ENCODE measurements at regions not wholly inside any gene's neighbourhood (a gene's known extent, or its start where the extent isn't known, plus 50 kb on each side); places are given as distances from the start of the nearest gene placed in this dataset.

- no peak for DNase-seq
- no peak overlapping the region for H3K27ac ChIP-seq (ENCODE audit: insufficient read depth in 1 of 2, low read depth in 1 of 2, low read length in 2 of 2, poor library complexity in 1 of 2, severe bottlenecking in 2 of 2)
- ChIA-PET CTCF (no interaction called here), POLR2A (no interaction called here)
- H3K4me3 ChIP-seq (ENCODE audit: control insufficient read depth in 1 of 7, extremely low read depth in 1 of 7, insufficient read depth in 4 of 7, low read depth in 2 of 7, low read length in 6 of 7), result no peak overlapping the region
- no peaks in the 10 kb centered on the region for H3K4me1 ChIP-seq (ENCODE audit: control extremely low read depth in 1 of 4, control insufficient read depth in 4 of 4, insufficient read depth in 4 of 4, low read length in 3 of 4)
- no peaks in the 10 kb centered on the region for H3K36me3 ChIP-seq (ENCODE audit: control insufficient read depth in 4 of 4, insufficient read depth in 4 of 4, low read length in 3 of 4)
- H3K9me3 ChIP-seq (ENCODE audit: control extremely low read depth in 1 of 5, control insufficient read depth in 4 of 5, insufficient read depth in 2 of 5, low read depth in 1 of 5, low read length in 4 of 5), result peaks cover 0 to 20% (median 3%) of the 10 kb centered on the region in 5 experiments
- no peaks in the 10 kb centered on the region for H3K27me3 ChIP-seq (replicated peaks in 2 of 5; ENCODE audit: control insufficient read depth in 4 of 5, insufficient read depth in 5 of 5, low read length in 4 of 5)
These were observed 163.5 kb upstream of the ANKRD55 start for GRCh38 chr5:56396634-56397033.

- Histone ChIP-seq H3K4me3 (ENCODE audit: control insufficient read depth in 1 of 7, extremely low read depth in 1 of 7, insufficient read depth in 4 of 7, low read depth in 2 of 7, low read length in 6 of 7) (no peak overlapping the region), H3K27ac (ENCODE audit: insufficient read depth in 1 of 2, low read depth in 1 of 2, low read length in 2 of 2, poor library complexity in 1 of 2, severe bottlenecking in 2 of 2) (no peak overlapping the region), H3K36me3 (ENCODE audit: control insufficient read depth in 4 of 4, insufficient read depth in 4 of 4, low read length in 3 of 4) (no peaks in the 10 kb centered on the region), H3K27me3 (replicated peaks in 2 of 5; ENCODE audit: control insufficient read depth in 4 of 5, insufficient read depth in 5 of 5, low read length in 4 of 5) (no peaks in the 10 kb centered on the region), H3K4me1 (ENCODE audit: control extremely low read depth in 1 of 4, control insufficient read depth in 4 of 4, insufficient read depth in 4 of 4, low read length in 3 of 4) (no peaks in the 10 kb centered on the region), H3K9me3 (ENCODE audit: control extremely low read depth in 1 of 5, control insufficient read depth in 4 of 5, insufficient read depth in 2 of 5, low read depth in 1 of 5, low read length in 4 of 5) (peaks cover 0 to 12% (median 0%) of the 10 kb centered on the region in 5 experiments)
- ChIA-PET CTCF (no interaction called here), POLR2A (no interaction called here)
- no peak for DNase-seq
- 100% methylated on average over 1 of the region's 2 CpGs for WGBS (ENCODE audit: insufficient coverage)
These were observed 156.1 kb upstream of the ANKRD55 start for GRCh38 chr5:56389261-56389660.

- Histone ChIP-seq H3K9me3 (ENCODE audit: control extremely low read depth in 1 of 5, control insufficient read depth in 4 of 5, insufficient read depth in 2 of 5, low read depth in 1 of 5, low read length in 4 of 5) (peaks cover 0 to 10% (median 0%) of the 10 kb centered on the region in 5 experiments), H3K4me3 (ENCODE audit: control insufficient read depth in 1 of 7, extremely low read depth in 1 of 7, insufficient read depth in 4 of 7, low read depth in 2 of 7, low read length in 6 of 7) (no peak overlapping the region), H3K27ac (ENCODE audit: insufficient read depth in 1 of 2, low read depth in 1 of 2, low read length in 2 of 2, poor library complexity in 1 of 2, severe bottlenecking in 2 of 2) (no peak overlapping the region), H3K36me3 (ENCODE audit: control insufficient read depth in 4 of 4, insufficient read depth in 4 of 4, low read length in 3 of 4) (no peaks in the 10 kb centered on the region), H3K27me3 (replicated peaks in 2 of 5; ENCODE audit: control insufficient read depth in 4 of 5, insufficient read depth in 5 of 5, low read length in 4 of 5) (no peaks in the 10 kb centered on the region), H3K4me1 (ENCODE audit: control extremely low read depth in 1 of 4, control insufficient read depth in 4 of 4, insufficient read depth in 4 of 4, low read length in 3 of 4) (no peaks in the 10 kb centered on the region)
- POLR2A ChIA-PET, result no interaction called here
- 89% methylated on average over 1 of the region's 1 CpG for WGBS (ENCODE audit: insufficient coverage)
- DNase-seq, result no peak
- CTCF ChIA-PET, result no interaction called here
These were observed 155.3 kb upstream of the ANKRD55 start for GRCh38 chr5:56388229-56388985.

- no peak overlapping the region for H3K27ac ChIP-seq (ENCODE audit: insufficient read depth in 1 of 2, low read depth in 1 of 2, low read length in 2 of 2, poor library complexity in 1 of 2, severe bottlenecking in 2 of 2)
- no peaks in the 10 kb centered on the region for H3K4me1 ChIP-seq (ENCODE audit: control extremely low read depth in 1 of 4, control insufficient read depth in 4 of 4, insufficient read depth in 4 of 4, low read length in 3 of 4)
- H3K9me3 ChIP-seq (ENCODE audit: control extremely low read depth in 1 of 5, control insufficient read depth in 4 of 5, insufficient read depth in 2 of 5, low read depth in 1 of 5, low read length in 4 of 5), result no peaks in the 10 kb centered on the region
- no peak overlapping the region for H3K4me3 ChIP-seq (ENCODE audit: control insufficient read depth in 1 of 7, extremely low read depth in 1 of 7, insufficient read depth in 4 of 7, low read depth in 2 of 7, low read length in 6 of 7)
- H3K36me3 ChIP-seq (ENCODE audit: control insufficient read depth in 4 of 4, insufficient read depth in 4 of 4, low read length in 3 of 4), result no peaks in the 10 kb centered on the region
- POLR2A ChIA-PET, result no interaction called here
- H3K27me3 ChIP-seq (replicated peaks in 2 of 5; ENCODE audit: control insufficient read depth in 4 of 5, insufficient read depth in 5 of 5, low read length in 4 of 5), result no peaks in the 10 kb centered on the region
- CTCF ChIA-PET, result no interaction called here
- WGBS (ENCODE audit: insufficient coverage), result 74% methylated on average over 2 of the region's 2 CpGs
- DNase-seq, result peak in 1 of 3 donors; percentile 3
These were observed 152.9 kb upstream of the ANKRD55 start for GRCh38 chr5:56386046-56386445.

GRCh38 chr5:56384186-56384585, 151.1 kb upstream of the ANKRD55 start:
- Histone ChIP-seq H3K27ac (ENCODE audit: insufficient read depth in 1 of 2, low read depth in 1 of 2, low read length in 2 of 2, poor library complexity in 1 of 2, severe bottlenecking in 2 of 2) (no peak overlapping the region), H3K4me3 (ENCODE audit: control insufficient read depth in 1 of 7, extremely low read depth in 1 of 7, insufficient read depth in 4 of 7, low read depth in 2 of 7, low read length in 6 of 7) (no peak overlapping the region), H3K27me3 (replicated peaks in 2 of 5; ENCODE audit: control insufficient read depth in 4 of 5, insufficient read depth in 5 of 5, low read length in 4 of 5) (no peaks in the 10 kb centered on the region), H3K4me1 (ENCODE audit: control extremely low read depth in 1 of 4, control insufficient read depth in 4 of 4, insufficient read depth in 4 of 4, low read length in 3 of 4) (no peaks in the 10 kb centered on the region), H3K36me3 (ENCODE audit: control insufficient read depth in 4 of 4, insufficient read depth in 4 of 4, low read length in 3 of 4) (no peaks in the 10 kb centered on the region), H3K9me3 (ENCODE audit: control extremely low read depth in 1 of 5, control insufficient read depth in 4 of 5, insufficient read depth in 2 of 5, low read depth in 1 of 5, low read length in 4 of 5) (no peaks in the 10 kb centered on the region)
- DNase-seq, result no peak
- ChIA-PET POLR2A (interaction anchor here (0.7 kb wide), 1 partner anchor 11 kb away, joined by 3 read pairs; no protein-coding TSS in a partner anchor), CTCF (no interaction called here)
- WGBS (ENCODE audit: insufficient coverage), result 87% methylated on average over 9 of the region's 12 CpGs

GRCh38 chr5:56383761-56384160, 150.6 kb upstream of the ANKRD55 start:
- Histone ChIP-seq H3K27ac (ENCODE audit: insufficient read depth in 1 of 2, low read depth in 1 of 2, low read length in 2 of 2, poor library complexity in 1 of 2, severe bottlenecking in 2 of 2) (no peak overlapping the region), H3K36me3 (ENCODE audit: control insufficient read depth in 4 of 4, insufficient read depth in 4 of 4, low read length in 3 of 4) (no peaks in the 10 kb centered on the region), H3K4me3 (ENCODE audit: control insufficient read depth in 1 of 7, extremely low read depth in 1 of 7, insufficient read depth in 4 of 7, low read depth in 2 of 7, low read length in 6 of 7) (no peak overlapping the region), H3K4me1 (ENCODE audit: control extremely low read depth in 1 of 4, control insufficient read depth in 4 of 4, insufficient read depth in 4 of 4, low read length in 3 of 4) (no peaks in the 10 kb centered on the region), H3K9me3 (ENCODE audit: control extremely low read depth in 1 of 5, control insufficient read depth in 4 of 5, insufficient read depth in 2 of 5, low read depth in 1 of 5, low read length in 4 of 5) (no peaks in the 10 kb centered on the region), H3K27me3 (replicated peaks in 2 of 5; ENCODE audit: control insufficient read depth in 4 of 5, insufficient read depth in 5 of 5, low read length in 4 of 5) (no peaks in the 10 kb centered on the region)
- POLR2A ChIA-PET, result no interaction called here
- DNase-seq, result no peak
- CTCF ChIA-PET, result interaction anchor here (1.1 kb wide), 1 partner anchor 247 kb away, joined by 4 read pairs; no protein-coding TSS in a partner anchor
- WGBS (ENCODE audit: insufficient coverage), result 91% methylated on average over 9 of the region's 10 CpGs

- ChIA-PET POLR2A (no interaction called here), CTCF (interaction anchor here (1.1 kb wide), 1 partner anchor 248 kb away, joined by 4 read pairs; no protein-coding TSS in a partner anchor)
- H3K36me3 ChIP-seq (ENCODE audit: control insufficient read depth in 4 of 4, insufficient read depth in 4 of 4, low read length in 3 of 4), result no peaks in the 10 kb centered on the region
- H3K27me3 ChIP-seq (replicated peaks in 2 of 5; ENCODE audit: control insufficient read depth in 4 of 5, insufficient read depth in 5 of 5, low read length in 4 of 5), result no peaks in the 10 kb centered on the region
- H3K27ac ChIP-seq (ENCODE audit: insufficient read depth in 1 of 2, low read depth in 1 of 2, low read length in 2 of 2, poor library complexity in 1 of 2, severe bottlenecking in 2 of 2), result no peak overlapping the region
- no peaks in the 10 kb centered on the region for H3K9me3 ChIP-seq (ENCODE audit: control extremely low read depth in 1 of 5, control insufficient read depth in 4 of 5, insufficient read depth in 2 of 5, low read depth in 1 of 5, low read length in 4 of 5)
- no peak overlapping the region for H3K4me3 ChIP-seq (ENCODE audit: control insufficient read depth in 1 of 7, extremely low read depth in 1 of 7, insufficient read depth in 4 of 7, low read depth in 2 of 7, low read length in 6 of 7)
- H3K4me1 ChIP-seq (ENCODE audit: control extremely low read depth in 1 of 4, control insufficient read depth in 4 of 4, insufficient read depth in 4 of 4, low read length in 3 of 4), result no peaks in the 10 kb centered on the region
- no peak for DNase-seq
- no CpG with 5 or more reads among the region's 1 CpG for WGBS (ENCODE audit: insufficient coverage)
These were observed 149.8 kb upstream of the ANKRD55 start for GRCh38 chr5:56382896-56383295.
